ENCODE measurements at regions not wholly inside any gene's neighbourhood (a gene's known extent, or its start where the extent isn't known, plus 50 kb on each side); places are given as distances from the start of the nearest gene placed in this dataset.

- no peak for DNase-seq
- no peak overlapping the region for H3K9ac ChIP-seq
- ChIA-PET POLR2A (no interaction called here), CTCF (no interaction called here)
- TF ChIP-seq EZH2phosphoT487 (IDR thresholded peaks at IDR 0.05; ENCODE audit: borderline replicate concordance, low read depth): no peak
- TF ChIP-seq TAF1 (IDR thresholded peaks at IDR 0.05; ENCODE audit: borderline replicate concordance, low read depth, low read length): no peak
- no peak for TF ChIP-seq POLR2AphosphoS5 (IDR thresholded peaks at IDR 0.05; ENCODE audit: low read depth, low read length)
- TF ChIP-seq REST (IDR thresholded peaks at IDR 0.05; ENCODE audit: low read depth, low read length): no peak
- TF ChIP-seq IRF3 (IDR thresholded peaks at IDR 0.05; ENCODE audit: low read depth, low read length): no peak
- no peak for TF ChIP-seq SMC3 (IDR thresholded peaks at IDR 0.05; ENCODE audit: low read depth, low read length)
- TF ChIP-seq SIN3A (IDR thresholded peaks at IDR 0.05; ENCODE audit: borderline replicate concordance, low read depth, low read length): no peak
- TF ChIP-seq ZBTB33 (IDR thresholded peaks at IDR 0.05; ENCODE audit: borderline replicate concordance, low read depth): no peak
- TF ChIP-seq TEAD4 (IDR thresholded peaks at IDR 0.05; ENCODE audit: borderline replicate concordance, insufficient read depth): no peak
- TF ChIP-seq GABPA (IDR thresholded peaks at IDR 0.05; ENCODE audit: low read depth): no peak
- TF ChIP-seq FOXJ3 (CRISPR knock-in tag; IDR thresholded peaks at IDR 0.05): no peak
- TF ChIP-seq RXRA (IDR thresholded peaks at IDR 0.05; ENCODE audit: borderline replicate concordance, low read depth): no peak
- TF ChIP-seq NFIC (IDR thresholded peaks at IDR 0.05; ENCODE audit: borderline replicate concordance): no peak
- no peak for TF ChIP-seq NRF1 (IDR thresholded peaks at IDR 0.05; ENCODE audit: low read depth, low read length)
- no peak for TF ChIP-seq FOXM1 (IDR thresholded peaks at IDR 0.05; ENCODE audit: low read depth)
- no peak for TF ChIP-seq RCOR1 (IDR thresholded peaks at IDR 0.05; ENCODE audit: low read length)
- H3F3A ChIP-seq (replicated peaks; ENCODE audit: insufficient read depth): no peaks in the 10 kb centered on the region
- H3K27ac ChIP-seq (ENCODE audit: low read depth in 2 of 2, low read length in 1 of 2): no peak overlapping the region
- H3K9me2 ChIP-seq: no peaks in the 10 kb centered on the region
- H2AFZ ChIP-seq (ENCODE audit: low read depth): 0 out of 2 replicates have a peak overlapping the region, but pooled peaks have one; percentile 22
- no peaks in the 10 kb centered on the region for H3K36me3 ChIP-seq (replicated peaks in 1 of 2; ENCODE audit: control insufficient read depth in 1 of 2, insufficient read depth in 2 of 2, low read length in 1 of 2)
- 22% methylated on average over 4 of the region's 4 CpGs for WGBS (ENCODE audit: low lambda C conversion rate)
- no peaks in the 10 kb centered on the region for H4K20me1 ChIP-seq (ENCODE audit: insufficient read depth)
- H3K79me2 ChIP-seq (ENCODE audit: insufficient read depth): no peaks in the 10 kb centered on the region
- H3K4me3 ChIP-seq (ENCODE audit: low read depth in 2 of 2, low read length in 1 of 2): peak overlapping the region in 1 of 2 experiments; percentile 47; a peak in 3 of 4 replicates
- no peaks in the 10 kb centered on the region for H3K4me1 ChIP-seq (ENCODE audit: control insufficient read depth in 1 of 2, insufficient read depth in 2 of 2, low read depth in 1 of 2, low read length in 1 of 2)
- H3K4me2 ChIP-seq: peak overlapping the region; percentile 60; the same call in 1 of the 2 replicates
- H3K27me3 ChIP-seq (ENCODE audit: insufficient read depth): no peaks in the 10 kb centered on the region
- no peaks in the 10 kb centered on the region for H3K9me3 ChIP-seq
Observed at GRCh38 chr2:198615972-198616371, 811.6 kb downstream of the PLCL1 start.
